B cell (primary cell): ENCODE measurements at regions not wholly inside any gene's neighbourhood (a gene's known extent, or its start where the extent isn't known, plus 50 kb on each side); places are given as distances from the start of the nearest gene placed in this dataset.

ENCODE experiments used
- ATAC-seq: fragments of 200-7000 bp; cut with Tn5 transposase; one replicate; pipeline ENCODE4 v1.10.0; 2021; ENCODE audit warnings: low read depth, mild to moderate bottlenecking, moderate number of reproducible peaks, moderate library complexity
- CTCF ChIA-PET: fragments of 350-600 bp; sonication (Branson Sonifier 250); formaldehyde crosslinking; loops from one replicate; lab custom pipeline; 2021; ENCODE audit warnings: antibody characterized with exemption, inconsistent platforms; lab: Charles Lee
- POLR2A ChIA-PET: fragments of 350-600 bp; sonication (Branson Sonifier 250); formaldehyde crosslinking; loops from one replicate; lab custom pipeline; 2021; ENCODE audit warnings: antibody characterized with exemption; lab: Charles Lee
- DNase-seq: peaks from one replicate; pipeline ENCODE4 v3.0.0; 2013
- H2AFZ ChIP-seq: 2 replicates; pipeline ENCODE4 v1.6.1; 2012; ENCODE audit warnings: mild to moderate bottlenecking, low read depth, low read length; ENCODE audit not compliant: insufficient read depth, poor library complexity, severe bottlenecking
- H3K27ac ChIP-seq, 2 donors: 1 replicate in 1 of 2; 2 replicates in 1 of 2; pipeline ENCODE4 v1.5.1; 2012 to 2013; ENCODE audit warnings: low read length in 2 of 2, mild to moderate bottlenecking in 2 of 2, moderate library complexity in 1 of 2
- H3K27me3 ChIP-seq, 4 experiments: fragments of 200-600 bp in 1 of 4; sonication (generic) in 1 of 4; replicated peaks in 1 of 4; 1 replicate in 2 of 4; 2 replicates in 2 of 4; pipeline versions ENCODE4 v1.6.1 to v1.7.0; 2013 to 2016; ENCODE audit warnings: low read length in 3 of 4, mild to moderate bottlenecking in 2 of 4, mixed read lengths in 1 of 4, moderate library complexity in 1 of 4; ENCODE audit not compliant: insufficient read depth in 4 of 4, control insufficient read depth in 3 of 4; ENCODE audit errors: control extremely low read depth in 1 of 4
- H3K36me3 ChIP-seq, 2 experiments: replicated peaks in 1 of 2; 1 replicate in 1 of 2; 2 replicates in 1 of 2; pipeline versions ENCODE4 v1.6.1 to v1.7.1; 2013; ENCODE audit warnings: low read length in 1 of 2; ENCODE audit not compliant: insufficient read depth in 2 of 2, control insufficient read depth in 1 of 2; ENCODE audit errors: control extremely low read depth in 1 of 2, extremely low read depth in 1 of 2
- H3K4me1 ChIP-seq, 2 donors: fragments of 200-600 bp in 1 of 2; sonication (generic) in 1 of 2; 1 replicate in 1 of 2; 2 replicates in 1 of 2; pipeline versions ENCODE4 v1.5.1 to v1.6.1; 2013 to 2017; ENCODE audit warnings: low read length in 2 of 2; ENCODE audit not compliant: control insufficient read depth in 2 of 2, insufficient read depth in 2 of 2
- H3K4me2 ChIP-seq: replicated peaks from 2 replicates; pipeline ENCODE3; 2012; ENCODE audit warnings: mild to moderate bottlenecking, low read depth, low read length; ENCODE audit not compliant: poor library complexity, severe bottlenecking
- H3K4me3 ChIP-seq, 5 experiments: fragments of 200-600 bp in 1 of 5; sonication (generic) in 1 of 5; 1 replicate in 3 of 5; 2 replicates in 2 of 5; pipeline versions ENCODE4 v1.5.1 to v1.7.0; 2011 to 2016; ENCODE audit warnings: low read length in 4 of 5, mild to moderate bottlenecking in 4 of 5, low read depth in 2 of 5, control low read depth in 1 of 5, moderate library complexity in 1 of 5; ENCODE audit not compliant: insufficient read depth in 1 of 5; ENCODE audit errors: control extremely low read depth in 1 of 5, extremely low read depth in 1 of 5
- H3K79me2 ChIP-seq: fragments of 200-600 bp; sonication (generic); one replicate; pipeline ENCODE4 v1.6.0; 2016; ENCODE audit warnings: low read length; ENCODE audit not compliant: control insufficient read depth, insufficient read depth
- H3K9ac ChIP-seq: fragments of 200-600 bp; sonication (generic); 2 replicates; pipeline ENCODE4 v1.6.1; 2017; ENCODE audit warnings: mild to moderate bottlenecking, low read length, moderate library complexity
- H3K9me3 ChIP-seq, 3 donors: one replicate each; pipeline versions ENCODE4 v1.6.1 to v1.7.1; 2013; ENCODE audit warnings: low read length in 2 of 3; ENCODE audit not compliant: control insufficient read depth in 2 of 3, insufficient read depth in 1 of 3; ENCODE audit errors: control extremely low read depth in 1 of 3
- H4K20me1 ChIP-seq: 2 replicates; pipeline ENCODE4 v1.6.0; 2012; ENCODE audit warnings: mild to moderate bottlenecking, low read length; ENCODE audit not compliant: insufficient read depth, control insufficient read depth, poor library complexity, severe bottlenecking
- H3K27ac Mint-ChIP-seq: one replicate; pipeline ENCODE4 v1.8.0; 2021; ENCODE audit warnings: mixed read lengths
- H3K27me3 Mint-ChIP-seq: one replicate; pipeline ENCODE4 v1.8.0; 2021; ENCODE audit warnings: mixed read lengths
- H3K4me1 Mint-ChIP-seq: one replicate; pipeline ENCODE4 v1.8.0; 2021; ENCODE audit warnings: mixed read lengths
- H3K4me3 Mint-ChIP-seq: one replicate; pipeline ENCODE4 v1.8.0; 2021; ENCODE audit warnings: mixed read lengths
- H3K9me3 Mint-ChIP-seq: one replicate; pipeline ENCODE4 v1.8.0; 2022; ENCODE audit warnings: mixed read lengths; ENCODE audit not compliant: insufficient read depth
- EZH2 ChIP-seq: IDR thresholded peaks from 2 replicates; pipeline ENCODE4 v1.6.1; 2012; ENCODE audit warnings: borderline replicate concordance, low read depth, mild to moderate bottlenecking, moderate library complexity, low read length; ENCODE audit not compliant: insufficient read depth, poor library complexity, severe bottlenecking
- WGBS: methylation state at CpG from one replicate; pipeline ENCODE4 v1.1.5; 2013; ENCODE audit warnings: missing lambda C conversion rate; ENCODE audit not compliant: insufficient coverage; 5-methylcytosine and 5-hydroxymethylcytosine counted together
- intact Hi-C: fragments of 100-400 bp; cut with micrococcal nuclease; formaldehyde crosslinking; loops from one replicate; pipeline ENCODE4 v1.10.0; 2022
- TF ChIP-seq, protein P1 (sequence below): fragments of 200-600 bp; IDR thresholded peaks from one replicate; pipeline ENCODE4 v1.8.0; 2022; ENCODE audit warnings: antibody characterized with exemption, mild to moderate bottlenecking

DNA sequence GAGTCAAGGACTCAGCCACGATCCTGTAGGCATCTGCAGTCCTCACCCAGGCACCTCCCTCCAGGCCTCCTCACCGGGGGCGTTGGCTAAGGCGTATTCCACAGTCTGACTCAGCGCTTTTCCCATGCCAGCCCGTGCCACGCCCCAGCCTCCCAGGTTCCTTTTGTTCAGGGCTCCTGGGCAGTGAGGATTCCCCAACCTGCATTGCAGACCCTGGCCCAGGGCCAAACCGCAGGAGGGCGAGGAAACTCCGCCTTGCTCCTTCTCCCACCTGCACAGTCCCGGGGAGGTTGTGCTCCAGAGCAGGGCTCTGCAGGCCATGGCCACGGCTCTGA, 202.8 kb upstream of the CST7 start:
- no peaks in the 10 kb centered on the region for H3K79me2 ChIP-seq
- no peak overlapping the region for H2AFZ ChIP-seq
- Mint-ChIP-seq H3K4me3 (no peak overlapping the region), H3K27me3 (peaks cover 4% of the 10 kb centered on the region), H3K9me3 (no peaks in the 10 kb centered on the region), H3K27ac (no peak overlapping the region), H3K4me1 (peaks cover 2% of the 10 kb centered on the region)
- no peaks in the 10 kb centered on the region for H3K9me3 ChIP-seq
- H3K27me3 ChIP-seq = no peaks in the 10 kb centered on the region
- H3K27ac ChIP-seq = no peak overlapping the region
- no peak for TF ChIP-seq EZH2
- TF ChIP-seq, protein P1, sequence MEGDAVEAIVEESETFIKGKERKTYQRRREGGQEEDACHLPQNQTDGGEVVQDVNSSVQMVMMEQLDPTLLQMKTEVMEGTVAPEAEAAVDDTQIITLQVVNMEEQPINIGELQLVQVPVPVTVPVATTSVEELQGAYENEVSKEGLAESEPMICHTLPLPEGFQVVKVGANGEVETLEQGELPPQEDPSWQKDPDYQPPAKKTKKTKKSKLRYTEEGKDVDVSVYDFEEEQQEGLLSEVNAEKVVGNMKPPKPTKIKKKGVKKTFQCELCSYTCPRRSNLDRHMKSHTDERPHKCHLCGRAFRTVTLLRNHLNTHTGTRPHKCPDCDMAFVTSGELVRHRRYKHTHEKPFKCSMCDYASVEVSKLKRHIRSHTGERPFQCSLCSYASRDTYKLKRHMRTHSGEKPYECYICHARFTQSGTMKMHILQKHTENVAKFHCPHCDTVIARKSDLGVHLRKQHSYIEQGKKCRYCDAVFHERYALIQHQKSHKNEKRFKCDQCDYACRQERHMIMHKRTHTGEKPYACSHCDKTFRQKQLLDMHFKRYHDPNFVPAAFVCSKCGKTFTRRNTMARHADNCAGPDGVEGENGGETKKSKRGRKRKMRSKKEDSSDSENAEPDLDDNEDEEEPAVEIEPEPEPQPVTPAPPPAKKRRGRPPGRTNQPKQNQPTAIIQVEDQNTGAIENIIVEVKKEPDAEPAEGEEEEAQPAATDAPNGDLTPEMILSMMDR = no peak
- 67% methylated on average over 12 of the region's 12 CpGs for WGBS
- ATAC-seq (no peak), DNase-seq (no peak)
- H3K4me3 ChIP-seq = no peak overlapping the region
- intact Hi-C loops = no loop called here
- CTCF ChIA-PET = no interaction called here
- H4K20me1 ChIP-seq = no peaks in the 10 kb centered on the region
- no peak overlapping the region for H3K4me2 ChIP-seq
- POLR2A ChIA-PET = no interaction called here
- no peak overlapping the region for H3K9ac ChIP-seq
- no peaks in the 10 kb centered on the region for H3K36me3 ChIP-seq
- H3K4me1 ChIP-seq = no peaks in the 10 kb centered on the region

DNA sequence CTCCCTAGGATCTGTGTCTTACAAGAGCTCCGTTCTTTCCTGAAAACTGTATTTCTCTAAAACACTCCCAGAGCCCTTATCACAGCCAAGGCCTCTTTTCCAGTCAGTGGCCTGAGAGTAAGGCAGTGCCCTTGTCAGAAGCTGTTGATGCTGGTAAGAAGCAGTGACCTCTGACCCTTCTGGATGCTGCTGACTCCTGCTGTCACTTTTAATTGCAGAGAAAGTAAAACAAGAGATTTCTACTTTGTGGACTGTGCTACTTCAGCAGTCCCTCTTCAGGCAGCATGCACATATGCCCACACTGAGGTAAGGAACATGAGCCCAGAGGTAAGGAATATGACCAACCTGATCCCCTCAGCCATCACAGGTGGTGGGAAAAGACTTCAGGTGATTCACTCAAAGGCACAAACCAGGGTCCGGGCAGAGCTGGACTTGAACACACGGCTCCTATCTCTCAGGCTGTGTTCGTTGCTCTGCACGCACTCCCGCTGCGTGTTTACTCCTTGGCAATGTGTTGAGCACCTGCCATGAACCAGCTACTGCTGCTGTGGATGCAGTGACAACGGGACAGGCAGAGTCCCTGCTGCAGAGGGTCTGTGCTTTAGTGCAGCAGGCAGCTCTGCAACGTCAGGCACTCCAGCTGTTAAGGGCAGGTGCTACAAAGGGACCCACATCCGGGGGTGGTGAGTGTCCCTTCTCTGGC, 201.9 kb upstream of the CST7 start:
- H3K9me3 Mint-ChIP-seq = no peaks in the 10 kb centered on the region
- H2AFZ ChIP-seq = no peak overlapping the region
- H3K4me1 ChIP-seq = no peaks in the 10 kb centered on the region
- H3K4me1 Mint-ChIP-seq = peaks cover 2% of the 10 kb centered on the region
- ChIA-PET POLR2A (no interaction called here), CTCF (no interaction called here)
- no peaks in the 10 kb centered on the region for H3K36me3 ChIP-seq
- intact Hi-C loops = no loop called here
- H4K20me1 ChIP-seq = no peaks in the 10 kb centered on the region
- H3K9ac ChIP-seq = no peak overlapping the region
- no peak for ATAC-seq
- no peak overlapping the region for H3K27ac Mint-ChIP-seq
- TF ChIP-seq EZH2 = no peak
- TF ChIP-seq, protein P1 = no peak
- DNase-seq = no peak
- no peaks in the 10 kb centered on the region for H3K9me3 ChIP-seq
- no peak overlapping the region for H3K27ac ChIP-seq
- no peaks in the 10 kb centered on the region for H3K79me2 ChIP-seq
- no peak overlapping the region for H3K4me2 ChIP-seq
- H3K27me3 Mint-ChIP-seq = peaks cover 4% of the 10 kb centered on the region
- WGBS = 91% methylated on average over 7 of the region's 10 CpGs
- no peak overlapping the region for H3K4me3 ChIP-seq
- no peak overlapping the region for H3K4me3 Mint-ChIP-seq
- no peaks in the 10 kb centered on the region for H3K27me3 ChIP-seq
